IMR-90 (cell line): ENCODE measurements at regions not wholly inside any gene's neighbourhood (a gene's known extent, or its start where the extent isn't known, plus 50 kb on each side); places are given as distances from the start of the nearest gene placed in this dataset.

ENCODE experiments used
- ATAC-seq: fragments of 200-7000 bp; cut with Tn5 transposase; 2 replicates; pipeline ENCODE4 v1.9.1; 2020; ENCODE audit warnings: low read depth, mild to moderate bottlenecking, moderate library complexity
- BruUV-seq: library from RNA; stranded (reverse); fragments of 400-500 nt; replicated peaks from 2 replicates; lab custom pipeline; 2021; lab: Mats Ljungman, UMichigan
- CTCF ChIA-PET: fragments of 300-600 bp; formaldehyde crosslinking; extraction: SDS; loops from one replicate; lab custom pipeline; 2021; ENCODE audit warnings: antibody characterized with exemption; lab: Yijun Ruan, JAX
- POLR2A ChIA-PET: fragments of 300-600 bp; sonication (Branson Sonifier 250); formaldehyde crosslinking; loops from one replicate; lab custom pipeline; 2022; ENCODE audit warnings: antibody characterized with exemption; ENCODE audit not compliant: unreplicated experiment; lab: Charles Lee
- DNase-seq: peaks from one replicate; pipeline ENCODE4 v3.0.0; 2013
- H2AFZ ChIP-seq: replicated peaks from 2 replicates; pipeline ENCODE3; 2013; ENCODE audit warnings: low read length, mild to moderate bottlenecking; ENCODE audit not compliant: poor library complexity
- H2AK5ac ChIP-seq: 2 replicates; pipeline ENCODE4 v1.6.1; 2013; ENCODE audit warnings: low read depth, low read length, inconsistent platforms
- H2AK9ac ChIP-seq: replicated peaks from 2 replicates; pipeline ENCODE3; 2013; ENCODE audit warnings: mild to moderate bottlenecking, low read depth, low read length, moderate library complexity; ENCODE audit not compliant: poor library complexity
- H2BK120ac ChIP-seq: 2 replicates; pipeline ENCODE4 v1.6.1; 2013; ENCODE audit warnings: low read depth, low read length, inconsistent platforms
- H2BK15ac ChIP-seq: 3 replicates; pipeline ENCODE4 v1.6.1; 2013; ENCODE audit warnings: low read depth, low read length, inconsistent platforms
- H2BK20ac ChIP-seq: 2 replicates; pipeline ENCODE4 v1.6.1; 2013; ENCODE audit warnings: low read depth, mild to moderate bottlenecking, inconsistent platforms, low read length, moderate library complexity
- H2BK5ac ChIP-seq: 2 replicates; pipeline ENCODE4 v1.6.1; 2013; ENCODE audit warnings: mild to moderate bottlenecking, low read depth, low read length, inconsistent platforms; ENCODE audit not compliant: poor library complexity, severe bottlenecking
- H3K14ac ChIP-seq: replicated peaks from 2 replicates; pipeline ENCODE4 v1.6.1; 2013; ENCODE audit warnings: low read depth, low read length, inconsistent platforms
- H3K18ac ChIP-seq: 2 replicates; pipeline ENCODE4 v1.6.1; 2013; ENCODE audit warnings: low read depth, low read length, control low read depth
- H3K23ac ChIP-seq: 2 replicates; pipeline ENCODE4 v1.6.1; 2013; ENCODE audit warnings: low read depth, low read length, inconsistent platforms
- H3K27ac ChIP-seq: 2 replicates; pipeline ENCODE4 v1.5.1; 2013; ENCODE audit warnings: mild to moderate bottlenecking, control low read depth, low read length; ENCODE audit not compliant: insufficient read depth
- H3K27me3 ChIP-seq: 2 replicates; pipeline ENCODE4 v1.6.1; 2013; ENCODE audit warnings: low read length; ENCODE audit not compliant: control insufficient read depth, insufficient read depth
- H3K36me3 ChIP-seq: 2 replicates; pipeline ENCODE4 v1.6.1; 2013; ENCODE audit warnings: low read length, mixed read lengths; ENCODE audit not compliant: control insufficient read depth, insufficient read depth
- H3K4ac ChIP-seq: 2 replicates; pipeline ENCODE4 v1.6.1; 2013; ENCODE audit warnings: low read depth, low read length, inconsistent platforms
- H3K4me1 ChIP-seq: 2 replicates; pipeline ENCODE4 v1.6.1; 2013; ENCODE audit warnings: low read length, mixed read lengths; ENCODE audit not compliant: control insufficient read depth, insufficient read depth
- H3K4me2 ChIP-seq: 2 replicates; pipeline ENCODE4 v1.6.1; 2013; ENCODE audit warnings: low read depth, mild to moderate bottlenecking, control low read depth, low read length, moderate library complexity
- H3K4me3 ChIP-seq: 2 replicates; pipeline ENCODE4 v1.5.1; 2013; ENCODE audit warnings: low read depth, mild to moderate bottlenecking, control low read depth, low read length, moderate library complexity; ENCODE audit not compliant: insufficient read depth
- H3K56ac ChIP-seq: 2 replicates; pipeline ENCODE4 v1.6.1; 2013; ENCODE audit warnings: low read length, inconsistent platforms; ENCODE audit not compliant: insufficient read depth; ENCODE audit errors: extremely low read depth
- H3K79me1 ChIP-seq, 2 experiments: 2 replicates each; pipeline ENCODE4 v1.6.1; 2013; ENCODE audit warnings: low read length in 2 of 2, inconsistent platforms in 1 of 2, low read depth in 1 of 2
- H3K9ac ChIP-seq: 2 replicates; pipeline ENCODE4 v1.6.1; 2013; ENCODE audit warnings: low read depth, low read length, control low read depth
- H3K9me1 ChIP-seq: 2 replicates; pipeline ENCODE4 v1.6.1; 2013; ENCODE audit warnings: low read length, inconsistent platforms; ENCODE audit not compliant: insufficient read depth
- H3K9me3 ChIP-seq: 2 replicates; pipeline ENCODE4 v1.6.1; 2013; ENCODE audit warnings: low read length; ENCODE audit not compliant: control insufficient read depth, insufficient read depth
- H4K20me1 ChIP-seq: 2 replicates; pipeline ENCODE4 v1.6.1; 2013; ENCODE audit warnings: low read length, inconsistent platforms; ENCODE audit not compliant: insufficient read depth
- H4K5ac ChIP-seq: 2 replicates; pipeline ENCODE4 v1.6.1; 2013; ENCODE audit warnings: mild to moderate bottlenecking, low read depth, low read length, control low read depth
- H4K8ac ChIP-seq, 2 experiments: 2 replicates each; pipeline ENCODE4 v1.6.1; 2013; ENCODE audit warnings: low read depth in 2 of 2, low read length in 2 of 2, control low read depth in 1 of 2, inconsistent platforms in 1 of 2
- H4K91ac ChIP-seq: 2 replicates; pipeline ENCODE4 v1.6.1; 2013; ENCODE audit warnings: low read depth, low read length, inconsistent platforms; ENCODE audit not compliant: insufficient read depth
- BHLHE40 ChIP-seq: fragments of 150-350 bp; IDR thresholded peaks from 2 replicates; pipeline ENCODE4 v1.6.1; 2016; ENCODE audit warnings: mild to moderate bottlenecking, low read depth, low read length
- CEBPB ChIP-seq: IDR thresholded peaks from 2 replicates; pipeline ENCODE4 v1.6.1; 2012; ENCODE audit warnings: low read depth, low read length, improper control_type of control experiment
- CHD1 ChIP-seq: IDR thresholded peaks from 2 replicates; pipeline ENCODE4 v1.6.1; 2012; ENCODE audit warnings: low read depth, low read length, improper control_type of control experiment
- FOS ChIP-seq: fragments of 150-350 bp; IDR thresholded peaks from 2 replicates; pipeline ENCODE4 v1.6.1; 2016; ENCODE audit warnings: low read depth, low read length
- MAFK ChIP-seq: IDR thresholded peaks from 2 replicates; pipeline ENCODE4 v1.6.1; 2012; ENCODE audit warnings: low read depth, low read length, improper control_type of control experiment
- NFE2L2 ChIP-seq: fragments of 150-350 bp; IDR thresholded peaks from 2 replicates; pipeline ENCODE4 v1.6.1; 2016; ENCODE audit warnings: low read depth, mild to moderate bottlenecking, low read length
- USF2 ChIP-seq: fragments of 150-350 bp; IDR thresholded peaks from 2 replicates; pipeline ENCODE4 v1.6.1; 2017; ENCODE audit warnings: mild to moderate bottlenecking, antibody characterized with exemption, low read length, low read depth
- WGBS, 2 experiments: methylation state at CpG; one replicate each; pipeline versions ENCODE4 v1.1.5 to v1.1.7; 2013; ENCODE audit warnings: missing lambda C conversion rate in 2 of 2; ENCODE audit not compliant: insufficient read length in 1 of 2; ENCODE audit errors: extremely low coverage in 2 of 2; 5-methylcytosine and 5-hydroxymethylcytosine counted together
- dilution Hi-C: fragments of 300-500 bp; cut with HindIII; formaldehyde crosslinking; loops from one replicate; pipeline ENCODE4 v1.14.3; 2018; ENCODE audit warnings: low sequenced_read_pairs; ENCODE audit not compliant: unreplicated experiment
- in situ Hi-C: fragments of 300-500 bp; cut with MboI; formaldehyde crosslinking; loops from 3 replicates; pipeline ENCODE4 v1.14.3; 2019; ENCODE audit warnings: low sequenced_read_pairs, inconsistent platforms, mixed read lengths
- intact Hi-C: fragments of 100-400 bp; cut with micrococcal nuclease; formaldehyde crosslinking; loops from 2 replicates; pipeline ENCODE4 v1.10.0; 2022
- TF ChIP-seq, protein P1 (sequence below): fragments of 150-350 bp; IDR thresholded peaks from 2 replicates; pipeline ENCODE4 v1.6.1; 2016; ENCODE audit warnings: low read depth, mild to moderate bottlenecking, low read length, moderate library complexity, borderline replicate concordance
- TF ChIP-seq, protein P2 (sequence below): conservative IDR thresholded peaks from 2 replicates; pipeline ENCODE4 v1.5.1; 2012; ENCODE audit warnings: mild to moderate bottlenecking, low read depth, low read length, improper control_type of control experiment

DNA sequence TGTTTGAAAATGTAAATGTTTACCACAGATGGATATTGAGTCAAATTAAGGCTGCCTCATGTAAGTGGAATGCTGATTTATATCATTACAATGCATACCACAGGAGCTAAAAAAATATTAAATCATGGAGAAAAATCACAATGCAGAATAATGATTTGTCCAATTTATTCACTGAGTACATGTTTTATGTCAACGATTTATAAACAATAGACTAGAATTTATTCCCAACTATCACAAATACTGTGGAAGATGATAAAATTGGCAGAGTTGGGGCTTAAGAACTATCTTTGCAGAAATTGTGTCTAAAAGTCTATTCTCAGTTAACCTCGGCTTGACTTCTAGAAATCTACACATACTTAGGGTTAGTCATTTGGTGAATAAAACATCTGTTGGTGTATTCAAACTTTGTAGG lies 472.1 kb upstream of the MARCKS start:
- Histone ChIP-seq H3K4ac (no peak overlapping the region), H4K91ac (no peak overlapping the region), H3K14ac (no peak overlapping the region), H3K79me1 (no peaks in the 10 kb centered on the region), H3K4me1 (peaks cover 9% of the 10 kb centered on the region), H2BK20ac (no peak overlapping the region), H3K4me3 (no peak overlapping the region), H3K56ac (no peak overlapping the region), H2AK9ac (no peak overlapping the region), H3K23ac (no peak overlapping the region), H3K9ac (no peak overlapping the region), H3K9me3 (no peaks in the 10 kb centered on the region), H2BK15ac (no peak overlapping the region; the same call in 2 of the 3 replicates), H4K20me1 (no peaks in the 10 kb centered on the region), H4K8ac (no peak overlapping the region; a peak in 1 of 4 replicates), H3K18ac (no peak overlapping the region), H4K5ac (no peak overlapping the region), H3K36me3 (no peaks in the 10 kb centered on the region), H2BK120ac (peak overlapping the region; percentile 45; the same call in 1 of the 2 replicates), H2BK5ac (peak overlapping the region; percentile 95), H3K9me1 (peaks cover 8% of the 10 kb centered on the region; the same call in 1 of the 2 replicates), H2AK5ac (no peak overlapping the region), H3K27ac (peak overlapping the region; percentile 73; the same call in 1 of the 2 replicates), H3K4me2 (no peak overlapping the region; the same call in 1 of the 2 replicates), H3K27me3 (no peaks in the 10 kb centered on the region), H2AFZ (no peak overlapping the region)
- in situ Hi-C loops, result no loop called here
- WGBS, 2 experiments, result no CpG with 5 or more reads among the region's 2 CpGs
- DNase-seq (peak; percentile 75), ATAC-seq (peak; percentile 48)
- no TSS peak for BruUV-seq
- TF ChIP-seq BHLHE40 (no peak), USF2 (no peak), CHD1 (no peak), NFE2L2 (no peak), FOS (no peak), CEBPB (no peak), MAFK (no peak)
- TF ChIP-seq, protein P1, sequence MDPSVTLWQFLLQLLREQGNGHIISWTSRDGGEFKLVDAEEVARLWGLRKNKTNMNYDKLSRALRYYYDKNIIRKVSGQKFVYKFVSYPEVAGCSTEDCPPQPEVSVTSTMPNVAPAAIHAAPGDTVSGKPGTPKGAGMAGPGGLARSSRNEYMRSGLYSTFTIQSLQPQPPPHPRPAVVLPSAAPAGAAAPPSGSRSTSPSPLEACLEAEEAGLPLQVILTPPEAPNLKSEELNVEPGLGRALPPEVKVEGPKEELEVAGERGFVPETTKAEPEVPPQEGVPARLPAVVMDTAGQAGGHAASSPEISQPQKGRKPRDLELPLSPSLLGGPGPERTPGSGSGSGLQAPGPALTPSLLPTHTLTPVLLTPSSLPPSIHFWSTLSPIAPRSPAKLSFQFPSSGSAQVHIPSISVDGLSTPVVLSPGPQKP, result no peak
- TF ChIP-seq, protein P2, sequence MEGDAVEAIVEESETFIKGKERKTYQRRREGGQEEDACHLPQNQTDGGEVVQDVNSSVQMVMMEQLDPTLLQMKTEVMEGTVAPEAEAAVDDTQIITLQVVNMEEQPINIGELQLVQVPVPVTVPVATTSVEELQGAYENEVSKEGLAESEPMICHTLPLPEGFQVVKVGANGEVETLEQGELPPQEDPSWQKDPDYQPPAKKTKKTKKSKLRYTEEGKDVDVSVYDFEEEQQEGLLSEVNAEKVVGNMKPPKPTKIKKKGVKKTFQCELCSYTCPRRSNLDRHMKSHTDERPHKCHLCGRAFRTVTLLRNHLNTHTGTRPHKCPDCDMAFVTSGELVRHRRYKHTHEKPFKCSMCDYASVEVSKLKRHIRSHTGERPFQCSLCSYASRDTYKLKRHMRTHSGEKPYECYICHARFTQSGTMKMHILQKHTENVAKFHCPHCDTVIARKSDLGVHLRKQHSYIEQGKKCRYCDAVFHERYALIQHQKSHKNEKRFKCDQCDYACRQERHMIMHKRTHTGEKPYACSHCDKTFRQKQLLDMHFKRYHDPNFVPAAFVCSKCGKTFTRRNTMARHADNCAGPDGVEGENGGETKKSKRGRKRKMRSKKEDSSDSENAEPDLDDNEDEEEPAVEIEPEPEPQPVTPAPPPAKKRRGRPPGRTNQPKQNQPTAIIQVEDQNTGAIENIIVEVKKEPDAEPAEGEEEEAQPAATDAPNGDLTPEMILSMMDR, result no peak
- CTCF ChIA-PET, result interaction anchor here (0.8 to 1.9 kb wide), 2 partner anchors 11 to 174 kb away, joined by 5 read pairs; no protein-coding TSS in a partner anchor
- dilution Hi-C loops, result no loop called here
- POLR2A ChIA-PET, result no interaction called here
- intact Hi-C loops, result loop anchor here (2.0 to 10.0 kb wide), 2 partner anchors 474 to 1050 kb away; no protein-coding TSS in a partner anchor
